Subcutaneous abdominal adipose tissue (tissue), 5 donors: ENCODE measurements at regions not wholly inside any gene's neighbourhood (a gene's known extent, or its start where the extent isn't known, plus 50 kb on each side); places are given as distances from the start of the nearest gene placed in this dataset.

Source experiments
- H3K27ac ChIP-seq: one replicate; pipeline ENCODE4 v1.7.0; 2013; ENCODE audit warnings: low read depth, mild to moderate bottlenecking, inconsistent platforms, low read length, moderate library complexity
- H3K27me3 ChIP-seq, 5 donors: one replicate each; pipeline ENCODE4 v1.7.0; 2013; ENCODE audit warnings: low read length in 5 of 5, inconsistent platforms in 1 of 5; ENCODE audit not compliant: control insufficient read depth in 5 of 5, insufficient read depth in 4 of 5
- H3K36me3 ChIP-seq, 5 donors: one replicate each; pipeline ENCODE4 v1.7.0; 2013; ENCODE audit warnings: low read length in 5 of 5; ENCODE audit not compliant: control insufficient read depth in 5 of 5, insufficient read depth in 5 of 5
- H3K4me1 ChIP-seq, 5 donors: one replicate each; pipeline ENCODE4 v1.7.0; 2013; ENCODE audit warnings: low read length in 5 of 5, mild to moderate bottlenecking in 3 of 5, moderate library complexity in 1 of 5; ENCODE audit not compliant: control insufficient read depth in 5 of 5, insufficient read depth in 5 of 5
- H3K4me3 ChIP-seq, 5 donors: one replicate each; pipeline ENCODE4 v1.7.0; 2013; ENCODE audit warnings: low read length in 5 of 5, low read depth in 1 of 5
- H3K9ac ChIP-seq, 5 donors: one replicate each; pipeline ENCODE4 v1.7.0; 2013; ENCODE audit warnings: low read length in 5 of 5, mild to moderate bottlenecking in 4 of 5, moderate library complexity in 3 of 5
- H3K9me3 ChIP-seq, 5 donors: one replicate each; pipeline ENCODE4 v1.7.0; 2013; ENCODE audit warnings: low read length in 5 of 5; ENCODE audit not compliant: control insufficient read depth in 5 of 5
- donor health status: healthy.
- donor health status: healthy.
- donor health status: healthy.
- donor health status: healthy.
- donor health status: healthy.

DNA sequence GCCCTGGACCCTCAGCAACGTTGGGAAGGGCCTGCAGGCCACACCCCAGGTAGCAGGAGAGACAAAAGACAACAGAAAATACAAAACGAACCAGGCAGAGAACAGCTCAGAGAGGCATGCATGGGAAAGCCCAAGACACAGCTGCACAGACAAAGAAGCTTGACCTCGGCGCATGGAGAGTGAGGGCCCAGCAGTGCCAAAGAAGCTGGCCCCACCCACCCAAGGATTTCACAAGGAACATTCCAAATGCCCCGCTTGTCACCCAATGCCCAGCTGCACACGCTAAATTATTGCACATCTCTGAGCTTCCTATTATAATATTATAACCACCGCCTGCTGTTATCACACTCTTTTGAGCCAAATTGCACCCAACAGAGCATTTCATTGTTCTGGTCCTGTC lies 147.7 kb upstream of the TBL1X start:
- Histone ChIP-seq H3K9ac (no peak overlapping the region), H3K27me3 (no peaks in the 10 kb centered on the region), H3K27ac (no peak overlapping the region), H3K9me3 (no peaks in the 10 kb centered on the region), H3K4me3 (no peak overlapping the region), H3K36me3 (no peaks in the 10 kb centered on the region), H3K4me1 (peaks cover 0 to 23% (median 15%) of the 10 kb centered on the region in 5 donors)

DNA sequence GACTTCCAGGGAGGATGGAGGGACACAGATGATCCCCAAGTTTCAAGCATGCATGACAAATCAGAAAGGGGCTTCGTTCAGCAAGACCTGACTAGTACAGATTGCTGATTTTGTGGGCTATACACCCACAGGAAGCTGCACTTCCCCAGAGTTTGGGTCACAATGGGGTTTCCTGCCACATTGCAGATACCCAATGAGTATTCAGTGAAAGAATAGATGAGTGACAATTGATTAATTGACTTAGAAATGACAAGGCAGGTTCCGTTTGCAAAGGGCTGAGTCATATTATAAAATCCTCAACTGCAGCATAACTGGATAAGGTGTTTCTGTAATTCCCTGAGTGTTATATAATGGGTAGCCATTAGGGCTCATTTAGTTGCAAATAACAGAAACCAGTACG lies 146.6 kb upstream of the TBL1X start:
- Histone ChIP-seq H3K4me1 (peaks cover 0 to 23% (median 15%) of the 10 kb centered on the region in 5 donors), H3K36me3 (no peaks in the 10 kb centered on the region), H3K9ac (no peak overlapping the region), H3K9me3 (no peaks in the 10 kb centered on the region), H3K27me3 (no peaks in the 10 kb centered on the region), H3K27ac (no peak overlapping the region), H3K4me3 (no peak overlapping the region)

DNA sequence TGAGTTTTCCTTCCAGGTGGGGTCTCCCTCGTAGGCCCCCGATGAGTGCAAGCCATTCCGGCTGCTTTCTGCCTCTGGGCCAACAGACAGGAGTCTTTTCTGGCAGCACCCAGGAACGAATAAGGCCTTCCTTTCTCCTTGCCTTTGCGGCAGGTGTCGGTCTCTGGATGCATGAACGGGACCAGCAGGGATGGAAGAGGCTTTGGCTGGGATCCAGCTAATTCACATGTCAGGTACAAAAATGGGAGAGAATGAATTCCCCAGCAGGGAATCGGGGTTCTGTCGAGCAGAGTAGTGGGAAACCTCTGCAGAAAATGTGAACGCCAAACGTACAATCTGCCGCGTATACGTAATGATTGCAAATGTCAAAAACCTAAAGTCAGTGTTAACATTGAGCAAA lies 146.1 kb upstream of the TBL1X start:
- no peaks in the 10 kb centered on the region for H3K36me3 ChIP-seq
- H3K27me3 ChIP-seq, result no peaks in the 10 kb centered on the region
- H3K27ac ChIP-seq, result no peak overlapping the region
- H3K4me3 ChIP-seq, result no peak overlapping the region
- H3K4me1 ChIP-seq, result peaks cover 0 to 23% (median 15%) of the 10 kb centered on the region in 5 donors
- H3K9me3 ChIP-seq, result no peaks in the 10 kb centered on the region
- no peak overlapping the region for H3K9ac ChIP-seq

DNA sequence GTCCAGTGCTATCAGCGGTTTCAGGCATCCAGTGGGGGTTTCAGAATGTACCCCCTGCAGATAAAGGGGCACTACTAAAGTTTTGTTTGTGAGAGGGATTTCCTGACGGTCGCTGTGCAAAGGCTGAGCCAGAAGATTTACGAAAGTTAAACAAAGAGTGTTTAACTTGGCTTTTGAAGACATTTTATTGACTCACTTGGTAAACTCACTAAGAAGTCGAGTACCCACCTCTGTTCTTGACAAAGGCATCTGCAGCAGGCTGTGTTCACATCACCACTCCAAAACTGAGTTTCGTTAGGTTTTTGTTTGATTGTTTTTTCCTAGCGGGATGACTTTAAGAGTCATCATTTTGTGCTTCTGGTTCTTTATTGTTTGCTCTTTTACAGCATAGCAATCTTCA lies 143.9 kb upstream of the TBL1X start:
- H3K4me1 ChIP-seq, result peaks cover 0 to 20% (median 13%) of the 10 kb centered on the region in 5 donors
- no peak overlapping the region for H3K4me3 ChIP-seq
- H3K27ac ChIP-seq, result no peak overlapping the region
- H3K27me3 ChIP-seq, result peaks cover 0 to 3% (median 0%) of the 10 kb centered on the region in 5 donors
- no peak overlapping the region for H3K9ac ChIP-seq
- no peaks in the 10 kb centered on the region for H3K36me3 ChIP-seq
- H3K9me3 ChIP-seq, result no peaks in the 10 kb centered on the region

DNA sequence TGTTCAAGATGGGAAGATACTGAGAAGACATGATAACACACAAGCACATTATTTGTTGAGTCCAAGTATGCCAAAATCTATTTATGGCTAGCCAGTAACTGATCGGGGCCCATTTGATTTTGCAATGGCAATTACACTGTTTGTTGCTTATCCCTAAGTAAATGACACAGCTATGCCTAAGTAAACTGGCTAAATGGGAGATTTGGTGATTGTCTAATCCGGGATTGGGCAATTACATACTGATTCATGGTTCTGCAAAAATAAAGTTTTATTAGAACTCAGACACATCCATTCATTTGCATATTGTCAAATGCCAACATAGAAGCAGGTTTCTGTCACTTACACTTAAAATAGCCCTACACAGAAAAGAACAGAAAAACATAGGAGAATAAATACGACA lies 140.2 kb upstream of the TBL1X start:
- Histone ChIP-seq H3K9ac (no peak overlapping the region), H3K36me3 (no peaks in the 10 kb centered on the region), H3K27me3 (peaks cover 0 to 9% (median 3%) of the 10 kb centered on the region in 5 donors), H3K4me1 (no peaks in the 10 kb centered on the region), H3K4me3 (no peak overlapping the region), H3K9me3 (peaks cover 0 to 3% (median 0%) of the 10 kb centered on the region in 5 donors), H3K27ac (no peak overlapping the region)

DNA sequence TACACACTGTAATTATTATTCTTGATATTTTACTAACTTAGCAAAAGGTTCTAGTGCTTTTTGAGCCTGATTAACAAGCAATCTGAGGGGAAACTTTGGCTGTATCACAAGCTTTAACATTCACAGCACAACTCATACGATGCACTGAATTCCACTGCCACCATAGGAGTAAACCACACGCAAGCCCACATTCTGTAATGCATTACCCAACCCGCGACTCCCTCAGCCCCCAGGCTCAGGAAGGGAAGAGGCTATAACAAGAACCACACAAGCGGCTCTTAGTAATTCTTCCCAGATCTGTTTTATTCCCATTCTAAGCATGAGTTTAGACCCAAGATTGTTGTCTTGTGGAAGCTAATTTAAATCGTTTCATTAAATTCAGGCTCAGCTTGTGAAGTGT lies 138.5 kb upstream of the TBL1X start:
- Histone ChIP-seq H3K27ac (no peak overlapping the region), H3K36me3 (no peaks in the 10 kb centered on the region), H3K4me3 (no peak overlapping the region), H3K4me1 (no peaks in the 10 kb centered on the region), H3K9ac (no peak overlapping the region), H3K27me3 (peaks cover 3 to 9% (median 3%) of the 10 kb centered on the region in 5 donors), H3K9me3 (peaks cover 0 to 3% (median 0%) of the 10 kb centered on the region in 5 donors)

DNA sequence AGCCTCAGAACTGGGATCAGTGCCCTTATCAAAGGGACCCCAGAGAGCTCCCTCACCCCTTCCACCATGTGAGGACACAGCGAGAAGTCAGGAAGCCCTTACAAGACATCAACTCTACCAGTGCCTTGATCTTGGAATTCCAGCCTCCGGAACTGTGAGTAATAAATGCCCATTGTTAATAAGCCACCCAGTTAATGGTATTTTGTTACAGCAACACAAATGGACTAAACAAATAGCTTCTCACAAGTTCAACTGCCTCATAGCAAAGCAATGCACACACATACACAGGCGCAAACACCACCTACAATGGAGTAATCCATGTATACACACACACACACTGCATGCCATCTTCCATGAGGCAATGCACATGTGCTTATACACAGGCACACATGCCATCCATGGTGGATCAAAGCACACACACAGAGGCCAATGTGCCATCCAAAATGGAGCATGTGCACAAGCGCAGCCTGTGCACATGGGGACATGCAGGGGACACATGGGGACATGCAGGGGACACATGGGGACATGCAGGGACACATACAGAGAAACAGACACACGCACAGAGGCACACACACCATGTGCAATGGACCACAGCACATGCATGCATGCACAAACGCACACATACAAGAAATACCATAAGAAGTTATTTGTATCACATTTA lies 137.6 kb upstream of the TBL1X start:
- no peaks in the 10 kb centered on the region for H3K4me1 ChIP-seq
- peaks cover 3 to 9% (median 6%) of the 10 kb centered on the region in 5 donors for H3K27me3 ChIP-seq
- no peak overlapping the region for H3K9ac ChIP-seq
- no peak overlapping the region for H3K4me3 ChIP-seq
- peaks cover 0 to 3% (median 0%) of the 10 kb centered on the region in 5 donors for H3K9me3 ChIP-seq
- no peak overlapping the region for H3K27ac ChIP-seq
- no peaks in the 10 kb centered on the region for H3K36me3 ChIP-seq

DNA sequence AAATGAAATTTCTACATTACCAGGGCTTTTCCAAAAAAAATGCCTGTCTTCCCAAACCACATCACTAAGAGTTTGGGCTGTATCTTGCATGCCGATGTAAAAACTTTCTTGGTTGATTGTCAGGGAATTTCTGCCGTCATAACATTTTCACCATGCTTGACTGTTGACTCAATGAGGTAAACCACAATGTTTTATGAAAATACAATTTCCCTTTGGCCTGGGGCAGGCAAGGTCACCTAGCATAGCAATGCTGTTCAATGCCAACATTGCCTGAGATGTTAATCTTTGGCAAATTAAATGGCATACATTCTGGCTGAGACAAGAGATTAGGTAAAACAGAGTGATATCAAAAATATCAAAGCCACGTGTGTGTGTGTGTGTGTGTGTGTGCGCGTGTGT lies 137.1 kb upstream of the TBL1X start:
- no peak overlapping the region for H3K27ac ChIP-seq
- H3K27me3 ChIP-seq, result peaks cover 3 to 9% (median 6%) of the 10 kb centered on the region in 5 donors
- no peak overlapping the region for H3K9ac ChIP-seq
- H3K4me3 ChIP-seq, result no peak overlapping the region
- H3K36me3 ChIP-seq, result no peaks in the 10 kb centered on the region
- H3K9me3 ChIP-seq, result peaks cover 0 to 3% (median 0%) of the 10 kb centered on the region in 5 donors
- no peaks in the 10 kb centered on the region for H3K4me1 ChIP-seq

DNA sequence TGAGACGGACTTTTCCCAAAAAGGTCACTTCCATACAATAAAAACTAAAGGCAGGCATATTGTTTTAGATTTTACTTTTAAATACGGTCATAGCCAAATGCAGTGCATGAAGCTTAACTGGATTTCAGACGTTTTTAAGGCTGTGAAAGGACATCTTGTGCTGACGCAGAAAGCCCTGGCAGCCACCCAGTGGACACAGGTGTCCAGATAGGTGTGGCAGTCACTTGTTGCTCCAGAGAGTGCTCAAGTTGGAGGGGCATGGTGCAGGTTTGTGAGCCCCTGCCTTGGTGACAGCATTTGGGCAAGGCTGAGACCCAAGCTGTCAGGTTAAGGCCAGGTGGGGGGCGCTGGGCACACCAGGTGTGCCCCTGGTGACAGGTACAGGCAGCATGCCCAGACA lies 135.8 kb upstream of the TBL1X start:
- no peak overlapping the region for H3K9ac ChIP-seq
- H3K4me1 ChIP-seq, result no peaks in the 10 kb centered on the region
- H3K27me3 ChIP-seq, result peaks cover 3 to 9% (median 6%) of the 10 kb centered on the region in 5 donors
- H3K9me3 ChIP-seq, result peaks cover 0 to 3% (median 0%) of the 10 kb centered on the region in 5 donors
- no peak overlapping the region for H3K27ac ChIP-seq
- no peaks in the 10 kb centered on the region for H3K36me3 ChIP-seq
- H3K4me3 ChIP-seq, result no peak overlapping the region

DNA sequence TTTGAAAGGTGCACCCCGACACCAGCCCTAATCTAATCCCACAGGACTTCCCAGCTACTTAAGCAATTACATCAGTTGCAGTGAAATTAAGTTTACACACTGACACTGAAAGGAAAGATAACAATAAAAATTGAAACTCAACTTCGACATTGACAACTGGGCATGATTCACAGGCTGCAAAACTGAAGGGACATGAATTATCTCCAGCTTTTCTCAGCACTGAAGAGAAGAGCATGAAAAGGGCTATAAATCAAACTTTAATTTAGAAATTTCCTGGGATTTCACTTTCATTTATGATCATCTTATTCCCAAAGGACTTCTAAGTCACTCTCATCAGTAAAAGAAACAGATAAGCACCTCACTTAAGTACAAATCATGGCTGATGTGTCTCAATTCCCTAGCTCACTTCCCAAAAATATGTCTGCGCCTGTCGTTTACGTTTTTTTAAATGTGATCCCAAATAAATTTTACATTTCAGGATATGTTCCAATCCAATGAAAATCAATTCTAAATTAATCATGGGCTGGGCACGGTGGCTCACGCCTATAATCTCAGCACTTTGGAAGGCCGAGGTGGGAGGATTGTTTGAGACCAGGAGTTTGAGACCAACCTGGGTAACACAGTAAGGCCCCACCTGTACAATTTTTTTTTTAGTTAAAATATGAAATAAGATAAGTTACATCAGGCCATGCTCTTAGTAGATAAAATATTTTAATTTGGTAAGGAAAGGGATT lies 134.4 kb upstream of the TBL1X start:
- H3K4me3 ChIP-seq, result no peak overlapping the region
- H3K27me3 ChIP-seq, result peaks cover 3 to 9% (median 6%) of the 10 kb centered on the region in 5 donors
- H3K36me3 ChIP-seq, result no peaks in the 10 kb centered on the region
- no peak overlapping the region for H3K9ac ChIP-seq
- H3K27ac ChIP-seq, result no peak overlapping the region
- H3K9me3 ChIP-seq, result peaks cover 0 to 3% (median 0%) of the 10 kb centered on the region in 5 donors
- H3K4me1 ChIP-seq, result no peaks in the 10 kb centered on the region
